Kidney epithelial cell (primary cell): ENCODE measurements at regions not wholly inside any gene's neighbourhood (a gene's known extent, or its start where the extent isn't known, plus 50 kb on each side); places are given as distances from the start of the nearest gene placed in this dataset.
A peak's percentile ranks its signal among the peaks of the same experiment; 100 is the strongest.

Experiments used
- DNase-seq: peaks from one replicate; pipeline ENCODE4 v3.0.0-alpha.2; 2010; ENCODE audit warnings: low read depth
- H3K27me3 ChIP-seq: 2 replicates; pipeline ENCODE4 v1.6.0; 2011; ENCODE audit warnings: low read length; ENCODE audit not compliant: control insufficient read depth, insufficient read depth
- H3K36me3 ChIP-seq: 2 replicates; pipeline ENCODE4 v1.5.1; 2011; ENCODE audit warnings: low read length; ENCODE audit not compliant: control insufficient read depth, insufficient read depth
- H3K4me3 ChIP-seq: 2 replicates; pipeline ENCODE4 v1.5.1; 2011; ENCODE audit warnings: low read depth, mild to moderate bottlenecking, control low read depth, low read length
- CTCF ChIP-seq: IDR thresholded peaks from 2 replicates; pipeline ENCODE4 v1.5.1; 2011; ENCODE audit warnings: mild to moderate bottlenecking, moderate library complexity, low read length, control low read depth, inconsistent platforms; ENCODE audit not compliant: insufficient read depth, poor library complexity, severe bottlenecking

- no peak for DNase-seq
- TF ChIP-seq CTCF, result no peak
- H3K27me3 ChIP-seq, result no peaks in the 10 kb centered on the region
- H3K36me3 ChIP-seq, result no peaks in the 10 kb centered on the region
- no peak overlapping the region for H3K4me3 ChIP-seq
Observed at GRCh38 chr15:96891046-96891445, 560.5 kb downstream of the NR2F2 start.

DNA sequence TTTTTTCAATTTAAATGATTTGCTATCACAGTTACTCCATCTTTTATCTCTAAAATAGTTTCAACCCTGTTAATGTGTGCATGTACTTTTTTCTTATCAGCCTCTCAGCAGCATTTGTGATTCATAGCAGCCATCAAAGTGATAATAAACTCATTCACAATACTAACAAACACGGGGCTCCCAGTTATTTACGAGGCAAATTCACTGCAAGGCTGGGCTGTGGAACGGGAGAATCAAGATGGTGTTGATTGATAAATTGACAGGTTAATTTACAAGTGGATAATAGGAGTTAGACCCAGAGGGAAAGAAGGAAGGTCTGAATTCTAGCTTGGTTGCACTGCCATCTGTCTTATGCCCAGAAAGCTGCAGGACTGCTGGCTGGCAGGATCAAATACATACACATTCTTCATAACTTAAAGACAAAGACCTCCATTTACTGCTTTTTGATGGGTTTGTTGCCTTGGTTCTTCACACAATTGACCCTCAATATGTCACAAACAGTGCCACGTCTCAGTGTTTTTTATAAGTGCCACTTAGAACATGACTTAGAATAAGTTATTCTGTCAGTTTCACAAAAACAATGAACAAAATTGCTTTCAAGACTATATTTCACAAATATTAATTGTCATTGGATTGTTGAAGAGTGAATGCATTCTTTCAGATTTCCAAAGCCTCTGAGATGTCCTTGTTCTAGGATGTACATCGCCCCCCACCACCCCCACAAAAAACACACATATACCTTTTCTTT lies 562.8 kb downstream of the NR2F2 start:
- H3K36me3 ChIP-seq, result no peaks in the 10 kb centered on the region
- no peaks in the 10 kb centered on the region for H3K27me3 ChIP-seq
- peak; percentile 10 for DNase-seq
- peak; percentile 86 for TF ChIP-seq CTCF
- H3K4me3 ChIP-seq, result no peak overlapping the region

- no peak for TF ChIP-seq CTCF
- Histone ChIP-seq H3K27me3 (no peaks in the 10 kb centered on the region), H3K36me3 (no peaks in the 10 kb centered on the region), H3K4me3 (no peak overlapping the region)
- DNase-seq, result no peak
Observed at GRCh38 chr15:96894659-96895058, 564.2 kb downstream of the NR2F2 start.

- H3K4me3 ChIP-seq, result no peak overlapping the region
- H3K36me3 ChIP-seq, result no peaks in the 10 kb centered on the region
- DNase-seq, result no peak
- no peaks in the 10 kb centered on the region for H3K27me3 ChIP-seq
- TF ChIP-seq CTCF, result no peak
Observed at GRCh38 chr15:96896766-96897165, 566.3 kb downstream of the NR2F2 start.

- H3K27me3 ChIP-seq, result no peaks in the 10 kb centered on the region
- no peak for DNase-seq
- H3K36me3 ChIP-seq, result no peaks in the 10 kb centered on the region
- no peak for TF ChIP-seq CTCF
- no peak overlapping the region for H3K4me3 ChIP-seq
Observed at GRCh38 chr15:96914081-96914480, 583.6 kb downstream of the NR2F2 start.

DNA sequence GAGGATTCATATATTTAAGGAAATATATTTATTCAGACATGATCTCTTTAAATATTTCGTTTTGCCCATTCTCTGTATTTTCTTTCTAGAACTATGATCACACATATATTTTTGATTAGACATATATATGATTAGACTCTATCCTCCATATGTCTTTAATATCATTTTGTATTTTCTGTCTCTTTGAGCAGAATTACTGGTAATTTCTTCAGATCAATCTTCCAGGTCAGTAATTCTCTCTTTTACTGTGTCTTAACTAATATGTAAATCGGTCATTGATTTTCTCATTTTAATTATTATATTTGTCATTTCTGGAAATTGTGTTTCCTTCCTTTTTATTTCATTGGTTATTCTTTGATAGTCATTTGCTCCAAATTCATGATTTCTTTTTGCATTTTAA lies 586.2 kb downstream of the NR2F2 start:
- Histone ChIP-seq H3K36me3 (no peaks in the 10 kb centered on the region), H3K4me3 (no peak overlapping the region), H3K27me3 (no peaks in the 10 kb centered on the region)
- no peak for DNase-seq
- no peak for TF ChIP-seq CTCF
